ENCODE measurements at regions not wholly inside any gene's neighbourhood (a gene's known extent, or its start where the extent isn't known, plus 50 kb on each side); places are given as distances from the start of the nearest gene placed in this dataset.

DNA sequence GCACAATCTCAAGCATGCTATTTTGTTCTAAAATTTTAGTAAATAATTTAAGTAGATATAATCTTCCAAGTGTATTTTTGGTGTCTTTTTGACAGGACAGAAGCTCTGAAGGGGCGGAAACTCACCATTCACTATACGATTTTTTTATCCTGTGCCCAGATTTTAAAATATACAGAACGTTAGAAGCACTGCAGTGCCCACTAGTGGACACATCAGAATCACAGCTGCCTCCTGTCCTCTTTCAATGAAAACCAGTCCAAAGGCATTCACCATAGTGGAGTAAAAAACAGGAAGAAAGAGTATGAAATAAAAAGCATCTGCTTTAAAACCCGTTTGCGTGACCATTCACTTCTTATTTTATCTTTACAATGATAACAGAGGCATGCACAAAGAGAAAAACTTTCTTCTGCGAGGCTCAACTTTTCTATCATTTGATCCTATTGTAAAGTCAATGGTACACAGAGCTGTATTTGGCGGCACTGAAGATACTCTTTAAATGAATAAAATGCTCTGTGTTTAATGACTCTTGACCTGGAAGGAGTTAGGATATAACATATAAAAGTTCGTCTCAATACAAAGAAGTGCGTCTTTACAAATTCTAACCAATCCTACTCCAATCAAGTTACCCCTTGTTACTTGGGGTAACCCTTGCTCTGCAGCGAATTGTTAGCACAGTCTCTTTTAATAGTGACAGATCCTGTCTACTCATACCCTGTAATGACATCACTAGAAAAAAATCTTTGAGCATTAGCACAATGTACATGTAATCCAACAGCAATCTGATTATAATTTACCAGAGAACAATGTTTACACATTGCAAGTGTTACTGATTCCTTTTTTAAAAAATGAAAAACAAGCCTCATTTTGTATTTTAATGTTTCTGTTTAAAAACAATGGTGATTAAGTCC lies 339.8 kb upstream of the PSMD7 start:
- no peak for DNase-seq
- Histone ChIP-seq H3K27me3 (replicated peaks in 1 of 7) (peaks cover 0 to 2% (median 0%) of the 10 kb centered on the region in 7 donors), H3K27ac (no peak overlapping the region), H3K4me1 (no peaks in the 10 kb centered on the region), H3K4me3 (no peak overlapping the region), H3K36me3 (no peaks in the 10 kb centered on the region), H3K9me3 (peaks cover 0 to 9% (median 0%) of the 10 kb centered on the region in 8 donors)
- TF ChIP-seq, protein P1, sequence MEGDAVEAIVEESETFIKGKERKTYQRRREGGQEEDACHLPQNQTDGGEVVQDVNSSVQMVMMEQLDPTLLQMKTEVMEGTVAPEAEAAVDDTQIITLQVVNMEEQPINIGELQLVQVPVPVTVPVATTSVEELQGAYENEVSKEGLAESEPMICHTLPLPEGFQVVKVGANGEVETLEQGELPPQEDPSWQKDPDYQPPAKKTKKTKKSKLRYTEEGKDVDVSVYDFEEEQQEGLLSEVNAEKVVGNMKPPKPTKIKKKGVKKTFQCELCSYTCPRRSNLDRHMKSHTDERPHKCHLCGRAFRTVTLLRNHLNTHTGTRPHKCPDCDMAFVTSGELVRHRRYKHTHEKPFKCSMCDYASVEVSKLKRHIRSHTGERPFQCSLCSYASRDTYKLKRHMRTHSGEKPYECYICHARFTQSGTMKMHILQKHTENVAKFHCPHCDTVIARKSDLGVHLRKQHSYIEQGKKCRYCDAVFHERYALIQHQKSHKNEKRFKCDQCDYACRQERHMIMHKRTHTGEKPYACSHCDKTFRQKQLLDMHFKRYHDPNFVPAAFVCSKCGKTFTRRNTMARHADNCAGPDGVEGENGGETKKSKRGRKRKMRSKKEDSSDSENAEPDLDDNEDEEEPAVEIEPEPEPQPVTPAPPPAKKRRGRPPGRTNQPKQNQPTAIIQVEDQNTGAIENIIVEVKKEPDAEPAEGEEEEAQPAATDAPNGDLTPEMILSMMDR (IDR thresholded peaks at IDR 0.05 in 8 of 11, conservative IDR thresholded peaks at IDR 0.05 in 3 of 11) = peak in 10 of 11 experiments; percentile 14 to 77 (median 65)
- no peak for TF ChIP-seq POLR2A (IDR thresholded peaks at IDR 0.05)
- WGBS, 5 donors = 42 to 47% (median 44%) methylated on average over 10 of the region's 10 CpGs
- intact Hi-C loops (cut with DNase I; ENCODE audit: low total_unique reads) = no loop called here

DNA sequence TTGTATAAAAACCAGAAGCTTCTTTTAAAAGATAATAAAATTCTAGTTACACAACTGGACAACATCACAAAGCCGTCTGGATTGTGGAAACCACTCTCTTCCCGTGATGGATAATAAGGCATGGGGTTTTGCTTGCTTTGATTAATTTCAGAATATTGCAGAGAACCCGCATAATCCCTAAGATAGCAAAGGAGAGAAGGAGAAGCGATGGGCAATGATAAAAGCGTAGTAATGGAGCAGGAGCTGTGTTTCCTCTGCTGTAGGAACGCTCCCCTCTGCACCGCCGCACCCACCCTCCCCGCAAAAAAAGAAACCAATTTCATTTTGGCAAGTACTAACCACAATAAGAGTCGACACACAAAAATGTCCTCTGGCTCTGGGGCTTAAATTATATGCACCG lies 340.9 kb upstream of the PSMD7 start:
- Histone ChIP-seq H3K4me3 (no peak overlapping the region), H3K9me3 (no peaks in the 10 kb centered on the region), H3K27ac (no peak overlapping the region), H3K4me1 (no peaks in the 10 kb centered on the region), H3K27me3 (replicated peaks in 1 of 7) (peaks cover 0 to 11% (median 0%) of the 10 kb centered on the region in 7 donors), H3K36me3 (no peaks in the 10 kb centered on the region)
- WGBS, 5 donors = 78 to 87% (median 84%) methylated on average over 11 of the region's 11 CpGs
- DNase-seq = no peak
- intact Hi-C loops (cut with DNase I; ENCODE audit: low total_unique reads) = no loop called here
- TF ChIP-seq, protein P1 (IDR thresholded peaks at IDR 0.05 in 8 of 11, conservative IDR thresholded peaks at IDR 0.05 in 3 of 11) = no peak
- TF ChIP-seq POLR2AphosphoS5 (IDR thresholded peaks at IDR 0.05) = no peak
- no peak for TF ChIP-seq POLR2A (IDR thresholded peaks at IDR 0.05)

DNA sequence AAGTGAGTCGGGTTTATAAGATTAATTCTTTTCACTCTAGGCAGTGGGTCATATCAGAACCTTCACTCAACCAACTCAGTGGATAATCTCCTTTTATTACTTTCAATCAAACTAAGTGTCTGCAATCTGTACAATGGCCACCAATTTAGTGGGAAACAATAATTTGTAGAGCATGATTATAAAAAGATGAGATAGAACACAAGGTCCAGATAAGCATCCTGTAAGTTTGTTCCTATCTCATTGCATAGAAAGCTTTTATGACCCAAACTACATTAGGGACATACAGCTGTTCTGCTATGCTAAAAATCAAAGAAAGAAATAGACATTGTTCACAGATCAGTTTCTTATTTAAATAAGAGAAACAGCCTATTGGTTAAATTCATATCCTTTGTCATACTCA lies 341.4 kb upstream of the PSMD7 start:
- Histone ChIP-seq H3K4me3 (no peak overlapping the region), H3K9me3 (no peaks in the 10 kb centered on the region), H3K27me3 (replicated peaks in 1 of 7) (peaks cover 0 to 11% (median 0%) of the 10 kb centered on the region in 7 donors), H3K36me3 (no peaks in the 10 kb centered on the region), H3K27ac (no peak overlapping the region), H3K4me1 (no peaks in the 10 kb centered on the region)
- no peak for DNase-seq
- TF ChIP-seq POLR2AphosphoS5 (IDR thresholded peaks at IDR 0.05) (no peak), POLR2A (IDR thresholded peaks at IDR 0.05) (no peak)
- TF ChIP-seq, protein P1 (IDR thresholded peaks at IDR 0.05 in 8 of 11, conservative IDR thresholded peaks at IDR 0.05 in 3 of 11) = no peak
- WGBS, 5 donors = 77 to 86% (median 82%) methylated on average over 1 of the region's 1 CpG
- intact Hi-C loops (cut with DNase I; ENCODE audit: low total_unique reads) = no loop called here

DNA sequence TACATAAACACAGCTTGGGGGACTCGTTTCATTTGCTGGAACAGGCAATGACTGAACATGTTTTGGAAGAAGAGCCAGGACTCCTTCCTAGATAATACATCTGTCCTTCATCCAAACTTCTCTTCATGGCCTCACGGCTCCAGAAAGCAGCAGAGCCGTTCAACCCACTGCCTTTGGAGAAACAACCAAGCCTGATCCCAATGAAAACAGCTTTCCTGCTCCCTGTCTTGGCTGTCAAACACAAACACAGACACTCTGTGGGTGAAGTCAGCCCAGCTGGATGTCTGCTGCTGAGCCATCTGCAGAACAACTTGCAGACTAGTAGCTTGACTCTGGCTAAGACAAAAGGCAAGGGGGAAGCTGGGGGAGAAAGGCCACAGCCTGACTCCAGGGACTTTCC lies 345.1 kb upstream of the PSMD7 start:
- 32 to 56% (median 53%) methylated on average over 3 of the region's 3 CpGs for WGBS, 5 donors
- intact Hi-C loops (cut with DNase I; ENCODE audit: low total_unique reads) = no loop called here
- Histone ChIP-seq H3K36me3 (no peaks in the 10 kb centered on the region), H3K4me1 (no peaks in the 10 kb centered on the region), H3K27me3 (replicated peaks in 1 of 7) (peaks cover 0 to 11% (median 0%) of the 10 kb centered on the region in 7 donors), H3K9me3 (no peaks in the 10 kb centered on the region), H3K4me3 (no peak overlapping the region), H3K27ac (no peak overlapping the region)
- no peak for TF ChIP-seq POLR2AphosphoS5 (IDR thresholded peaks at IDR 0.05)
- TF ChIP-seq, protein P1 (IDR thresholded peaks at IDR 0.05 in 8 of 11, conservative IDR thresholded peaks at IDR 0.05 in 3 of 11) = no peak
- no peak for TF ChIP-seq POLR2A (IDR thresholded peaks at IDR 0.05)
- DNase-seq = no peak

Data from spleen (tissue), 11 donors.